Tongue (tissue), 1 donor: ENCODE measurements at regions not wholly inside any gene's neighbourhood (a gene's known extent, or its start where the extent isn't known, plus 50 kb on each side); places are given as distances from the start of the nearest gene placed in this dataset.
A peak's percentile ranks its signal among the peaks of the same experiment; 100 is the strongest.

Experiments used
- DNase-seq: peaks from one replicate; pipeline ENCODE4 v3.0.0-alpha.2; 2015

DNA sequence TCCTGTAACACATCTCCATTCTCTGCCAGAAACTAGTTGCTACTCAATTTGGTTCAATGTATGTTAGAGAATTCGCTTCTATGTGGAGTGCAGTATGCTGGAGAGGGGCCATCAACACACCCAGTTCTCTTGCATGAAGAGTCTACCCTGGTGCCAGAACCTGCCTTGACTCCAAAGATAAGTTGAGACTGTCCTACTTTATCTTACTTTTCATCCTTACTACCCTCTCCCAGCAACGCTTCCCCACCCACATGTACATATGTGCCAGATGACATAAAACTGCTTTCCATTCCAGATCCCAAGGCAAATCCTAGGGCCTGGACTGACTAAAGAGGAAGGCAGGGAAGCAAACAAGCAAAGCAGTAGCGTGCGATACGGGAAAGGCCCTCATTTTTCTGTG is 442.6 kb upstream of the THRB start:
- no peak for DNase-seq

DNA sequence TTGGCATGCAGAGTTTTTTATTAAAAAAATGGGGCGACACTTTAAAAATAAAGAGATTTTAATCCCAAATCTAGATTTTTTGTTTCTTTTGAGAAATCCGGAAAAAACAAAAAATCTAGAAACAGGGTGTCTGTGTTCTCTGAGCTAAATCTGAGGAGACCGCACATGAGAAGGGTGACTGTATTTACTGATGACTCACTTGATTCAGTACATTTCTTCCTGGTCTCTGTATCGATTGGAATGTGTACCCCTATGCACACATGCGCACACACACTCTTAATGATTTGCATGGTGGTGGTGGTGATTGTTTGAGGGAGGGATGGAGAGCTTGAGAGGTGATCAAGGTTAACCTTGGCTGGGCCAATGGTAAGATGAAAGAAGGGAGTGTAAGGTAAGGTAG is 443.1 kb upstream of the THRB start:
- DNase-seq, result no peak

DNA sequence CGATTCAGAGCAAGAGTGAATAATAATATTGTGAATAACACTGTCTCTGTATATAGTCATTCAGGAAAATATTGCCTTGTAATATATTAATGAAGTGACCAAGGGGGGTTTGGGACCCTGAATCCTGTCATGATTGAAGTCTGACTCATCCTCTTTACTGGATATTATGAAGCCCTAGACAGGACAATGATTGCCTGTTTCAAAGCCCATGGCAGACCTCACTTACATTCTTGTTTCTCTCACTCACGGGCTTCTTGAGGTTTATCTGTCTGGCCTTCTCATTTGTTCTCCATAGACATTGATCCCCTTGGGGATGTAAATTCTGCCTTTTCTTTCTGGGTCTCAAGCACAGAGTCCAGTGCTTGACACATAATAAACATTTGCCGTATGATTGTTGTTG is 449.3 kb upstream of the THRB start:
- DNase-seq, result no peak

DNA sequence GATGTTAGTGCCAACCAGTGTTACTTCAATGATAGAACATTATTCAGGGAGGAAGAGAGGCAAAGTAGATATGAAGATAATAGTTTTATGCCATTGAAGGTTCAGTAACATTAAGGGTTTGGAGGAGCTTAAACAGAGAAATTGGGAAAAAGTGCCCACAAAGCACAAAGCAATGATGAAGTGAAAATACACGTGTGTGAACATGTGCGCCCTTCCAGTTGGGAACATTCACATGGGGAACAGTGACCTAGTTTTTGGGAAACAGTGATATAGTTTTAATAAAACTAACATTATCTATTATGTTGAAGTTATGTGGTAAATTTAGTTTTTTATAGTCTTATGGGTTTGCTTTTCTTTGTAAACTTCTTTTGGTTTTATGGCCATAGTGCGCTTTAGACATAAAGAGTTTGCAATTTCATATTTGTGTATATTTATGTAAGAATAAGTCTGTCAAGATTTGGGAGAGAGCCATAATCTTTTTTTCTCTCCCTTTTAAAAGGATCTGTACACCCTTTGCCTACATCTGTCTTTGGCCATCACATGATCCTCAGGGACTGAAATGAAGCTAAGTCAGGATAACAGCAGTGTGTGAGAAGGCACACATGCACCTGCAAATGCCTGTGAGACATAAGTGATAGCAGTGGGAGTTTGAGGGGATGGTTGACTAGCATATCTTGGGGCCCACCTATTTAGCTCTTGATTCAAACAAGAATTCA is 450.3 kb upstream of the THRB start:
- no peak for DNase-seq

DNA sequence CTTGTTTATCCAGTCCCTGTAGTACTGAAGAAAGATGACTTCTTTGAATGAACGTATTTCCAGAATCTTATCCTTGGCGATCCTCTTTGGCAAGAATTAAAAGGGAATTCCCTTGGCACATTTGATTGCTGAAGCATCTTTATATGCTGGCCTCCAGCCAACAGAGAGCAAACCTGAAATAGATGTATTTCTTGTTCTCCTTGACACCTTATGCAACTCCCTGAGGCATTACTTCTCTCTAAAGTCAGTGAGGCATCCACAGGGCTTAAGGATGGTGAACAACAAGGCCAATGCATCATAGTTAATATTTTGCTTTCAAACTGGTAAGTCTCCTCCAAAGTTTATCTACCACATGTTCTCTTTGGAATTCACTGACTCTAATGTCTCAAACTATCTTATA is 450.9 kb upstream of the THRB start:
- peak; percentile 64 for DNase-seq

DNA sequence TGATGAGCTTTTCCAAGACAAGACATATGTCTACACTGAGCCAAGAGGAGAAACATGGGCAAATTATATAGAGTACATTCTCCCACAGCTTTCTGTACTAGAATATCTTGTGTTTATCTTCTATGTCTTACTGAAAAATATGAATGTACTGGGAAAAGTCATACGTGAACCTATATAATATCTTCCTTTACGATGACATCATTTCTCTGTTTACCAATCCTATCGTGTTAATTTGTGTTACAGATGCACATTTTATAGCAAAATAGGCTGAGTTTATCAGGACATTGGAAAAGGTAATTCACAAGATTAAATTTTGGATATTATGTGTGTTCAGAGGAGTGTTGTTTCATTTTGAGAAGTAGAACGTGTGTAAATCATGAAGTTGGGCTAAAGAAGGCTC is 452.5 kb upstream of the THRB start:
- no peak for DNase-seq

DNA sequence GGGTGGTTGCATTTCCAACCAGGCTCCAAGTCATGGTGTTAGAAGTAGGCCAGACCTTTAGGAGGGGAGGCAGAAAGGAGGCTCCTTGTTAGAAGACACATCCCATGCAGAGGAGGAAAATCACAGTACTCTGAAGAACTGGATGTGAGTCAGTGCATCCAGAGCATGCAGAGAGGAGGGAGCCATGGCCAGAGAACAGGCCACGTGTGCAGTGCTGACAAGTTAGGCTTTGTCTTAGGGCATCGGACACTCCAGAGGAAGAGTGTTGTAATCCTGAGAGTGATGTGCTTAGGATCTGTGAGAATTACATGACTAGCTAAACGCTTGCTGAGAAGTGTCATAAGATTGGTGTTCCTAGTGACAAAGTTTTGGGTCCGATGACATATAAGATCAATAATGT is 456.5 kb upstream of the THRB start:
- no peak for DNase-seq

DNA sequence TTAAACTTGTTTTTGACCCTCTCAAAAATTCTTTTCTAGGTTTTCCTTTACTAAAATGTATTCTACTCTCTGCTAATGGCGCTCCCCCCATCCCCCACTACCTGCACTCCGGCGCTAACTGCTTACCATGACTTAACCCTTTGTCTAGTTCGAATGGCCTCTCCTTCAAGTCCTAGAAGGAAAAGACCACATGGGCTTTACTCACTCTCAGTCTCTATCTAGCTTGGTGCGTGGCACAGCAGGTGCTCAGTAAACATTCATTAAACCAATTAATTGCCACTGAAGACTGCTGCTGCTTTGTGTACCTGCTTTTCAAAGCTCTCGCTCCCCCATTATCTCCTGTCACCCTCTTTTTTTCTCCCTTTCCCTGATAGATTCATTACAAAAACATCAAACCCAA is 457.7 kb upstream of the THRB start:
- no peak for DNase-seq

DNA sequence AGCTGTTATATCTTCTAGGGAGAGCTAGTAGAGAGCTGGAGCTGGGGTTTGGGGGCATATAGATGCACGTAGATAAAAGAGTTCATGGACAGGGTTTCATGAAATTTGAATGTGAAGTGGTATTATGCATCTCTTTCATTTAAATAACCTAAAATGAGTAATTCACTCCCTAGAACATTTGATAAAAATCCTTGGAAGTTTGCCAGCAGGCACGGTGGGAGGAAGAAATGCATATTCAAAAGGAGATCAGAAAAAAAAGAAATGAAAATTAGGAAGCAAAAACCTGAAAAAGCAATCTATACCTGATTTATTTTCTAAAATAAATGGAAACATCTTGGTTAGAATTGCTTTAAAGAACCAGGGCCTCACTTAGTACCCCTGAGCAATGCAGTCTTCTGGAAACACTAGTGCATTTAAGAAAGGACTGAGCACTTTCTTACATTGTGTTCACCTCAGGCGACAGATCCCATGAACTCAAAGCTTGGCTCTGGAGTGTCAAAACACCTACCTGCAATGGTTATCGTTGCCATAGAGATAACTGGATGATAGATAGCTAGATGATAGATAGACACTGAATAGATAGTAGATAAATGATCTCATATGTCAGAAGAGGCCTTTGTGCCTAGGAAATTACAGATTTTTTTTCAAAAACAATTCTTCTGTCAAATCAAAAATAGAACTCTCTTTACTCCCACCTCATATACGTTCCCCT is 458.6 kb upstream of the THRB start:
- no peak for DNase-seq

DNA sequence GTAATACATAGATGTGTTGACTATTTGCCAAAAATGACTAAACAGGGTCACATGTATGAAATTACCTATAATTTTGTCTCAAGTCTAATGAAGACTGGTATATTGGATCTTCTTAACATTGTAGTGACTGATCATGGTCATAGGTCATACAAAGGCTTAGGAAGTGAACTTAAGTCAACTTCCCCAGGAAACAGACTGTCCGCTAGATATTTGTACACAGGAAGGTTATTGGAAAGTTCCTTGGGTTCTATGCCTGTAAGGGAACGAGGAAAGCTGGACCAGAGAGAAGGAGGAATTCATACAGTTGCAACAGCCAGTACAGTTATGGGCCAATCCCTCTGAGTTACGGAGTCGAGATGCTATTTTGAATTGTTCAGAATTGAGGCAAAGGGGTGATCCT is 462.0 kb upstream of the THRB start:
- DNase-seq, result no peak

DNA sequence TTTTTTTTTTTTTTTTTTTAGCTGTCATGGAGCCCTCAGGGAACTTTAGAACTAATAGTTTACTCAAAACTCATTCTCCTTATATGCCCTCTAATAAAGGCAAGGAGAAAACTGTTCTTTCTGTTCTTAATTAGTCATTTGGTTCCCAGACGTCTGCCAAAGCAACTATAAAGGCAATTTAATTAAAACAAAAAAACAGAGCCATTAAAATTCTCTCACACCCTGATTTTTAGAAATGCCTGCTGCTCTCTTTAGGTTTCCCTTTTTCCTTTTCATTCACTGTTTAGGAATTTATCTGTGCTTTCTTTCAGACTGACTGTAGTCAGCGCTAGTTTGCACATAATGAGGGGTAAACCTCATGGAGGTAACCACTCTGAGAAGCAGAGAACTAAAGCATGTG is 463.6 kb upstream of the THRB start:
- DNase-seq, result no peak

DNA sequence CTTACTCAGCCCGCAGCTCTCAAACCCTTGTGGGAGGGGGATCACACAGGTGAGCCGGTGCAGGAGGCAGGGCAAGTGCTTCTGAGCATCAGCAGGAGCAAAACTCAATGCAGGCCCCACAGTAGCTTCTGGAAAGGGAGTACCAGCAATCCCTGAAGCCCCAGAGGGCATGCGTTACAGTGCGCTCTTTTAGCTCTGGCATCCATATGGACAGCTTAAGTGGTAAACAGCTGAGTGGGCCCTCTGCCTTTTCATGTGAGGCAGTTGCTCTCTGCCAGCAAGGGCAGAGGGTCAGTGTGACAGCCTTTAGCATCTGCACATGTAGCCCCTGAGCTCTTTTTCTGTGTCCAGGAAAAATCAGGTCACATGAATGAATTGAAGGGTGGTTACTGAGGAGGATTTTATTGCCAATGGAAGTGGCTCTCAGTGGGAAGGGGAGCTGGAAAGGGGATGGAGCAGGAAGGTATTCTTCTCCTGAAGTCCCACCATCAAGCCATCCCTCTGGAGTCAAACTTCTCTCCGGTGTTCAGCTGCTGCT is 464.3 kb upstream of the THRB start:
- no peak for DNase-seq

DNA sequence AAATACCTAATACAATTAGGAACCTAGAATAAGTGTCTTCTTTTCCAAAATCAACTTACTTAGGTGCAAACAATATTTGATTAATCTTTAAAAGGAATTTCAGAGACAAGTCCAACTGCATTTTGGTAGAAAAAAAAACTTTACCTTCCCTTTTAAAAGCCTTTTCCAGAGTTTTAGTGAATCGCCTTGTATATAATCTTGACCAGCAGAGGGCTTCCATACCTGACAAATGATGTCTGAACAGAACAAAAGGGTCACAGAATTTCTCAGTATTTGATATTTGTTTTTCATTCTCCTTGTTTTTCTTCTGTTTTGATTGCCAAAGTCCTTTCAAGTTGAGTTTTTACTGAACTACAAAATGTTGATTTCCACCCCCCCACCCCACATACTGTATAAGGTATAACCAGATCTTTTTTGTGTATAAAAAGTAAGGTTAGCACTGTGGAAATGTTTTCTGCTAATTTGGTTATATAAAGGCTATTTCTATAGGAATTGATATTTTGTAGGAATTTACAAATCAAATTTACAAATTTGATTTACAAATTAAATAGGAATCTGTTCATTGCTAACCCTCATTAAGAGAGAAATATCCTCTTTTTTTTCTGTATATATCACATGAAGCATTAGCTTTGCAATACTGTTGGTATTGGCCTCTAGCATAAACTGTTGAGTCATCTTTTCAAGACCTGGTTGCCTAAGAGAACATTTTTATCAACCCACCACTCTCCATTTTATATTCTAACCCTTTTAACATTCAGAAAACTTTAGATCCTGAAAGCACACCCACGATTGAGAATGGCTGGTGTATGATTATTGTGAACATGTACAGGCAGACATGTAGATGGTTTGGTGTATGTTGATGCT is 464.1 kb upstream of the RARB start:
- peak; percentile 71 for DNase-seq

DNA sequence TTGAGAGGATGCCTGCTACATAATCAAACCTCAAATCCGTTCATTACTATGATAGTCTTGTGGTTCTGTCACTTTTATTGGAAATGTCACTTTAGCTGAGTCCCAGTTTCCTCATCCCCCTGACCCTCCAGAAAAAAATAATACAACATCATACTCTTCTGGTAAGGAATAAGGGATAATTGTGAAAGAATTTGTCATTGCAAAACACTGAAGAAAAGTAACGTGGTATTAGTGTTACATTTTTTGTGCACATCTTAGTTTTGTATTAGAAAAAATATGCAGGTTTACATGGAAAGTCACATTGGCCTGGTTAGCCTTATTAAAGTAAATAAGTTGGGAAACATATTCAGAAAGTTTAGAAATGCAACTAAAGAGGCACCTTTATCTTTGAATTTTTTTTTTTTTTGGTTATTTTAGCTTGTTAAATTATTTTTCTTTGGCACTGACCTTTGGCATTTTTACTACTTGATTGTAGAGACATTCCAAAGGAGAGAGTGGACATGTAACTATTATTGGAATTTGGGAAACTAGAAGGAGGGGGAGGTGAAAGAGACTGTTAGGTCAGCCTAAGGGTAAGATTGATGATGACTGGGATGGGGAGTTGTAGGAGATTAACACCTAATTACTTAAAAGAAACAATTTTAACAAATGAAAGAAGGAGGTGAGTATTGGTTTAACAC is 462.2 kb upstream of the RARB start:
- DNase-seq, result no peak

DNA sequence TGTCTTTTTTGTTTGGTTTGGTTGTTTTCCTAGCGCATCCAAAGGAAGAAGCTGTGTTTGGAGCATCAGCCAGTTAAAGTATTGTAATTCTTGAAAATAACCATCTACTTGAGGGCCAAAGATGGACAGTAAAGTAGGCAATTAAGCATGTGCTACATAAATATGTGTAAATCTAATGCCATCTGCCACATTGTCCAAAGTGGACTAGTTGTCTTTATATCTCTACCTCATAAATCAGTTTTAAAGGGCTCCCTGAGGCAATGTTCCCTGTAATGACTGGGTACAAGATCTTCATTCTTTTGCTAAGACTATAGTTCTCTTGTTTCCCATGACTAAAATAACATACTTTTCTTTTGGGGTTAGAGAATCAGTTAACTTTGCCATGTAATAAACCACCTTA is 460.0 kb upstream of the RARB start:
- no peak for DNase-seq

DNA sequence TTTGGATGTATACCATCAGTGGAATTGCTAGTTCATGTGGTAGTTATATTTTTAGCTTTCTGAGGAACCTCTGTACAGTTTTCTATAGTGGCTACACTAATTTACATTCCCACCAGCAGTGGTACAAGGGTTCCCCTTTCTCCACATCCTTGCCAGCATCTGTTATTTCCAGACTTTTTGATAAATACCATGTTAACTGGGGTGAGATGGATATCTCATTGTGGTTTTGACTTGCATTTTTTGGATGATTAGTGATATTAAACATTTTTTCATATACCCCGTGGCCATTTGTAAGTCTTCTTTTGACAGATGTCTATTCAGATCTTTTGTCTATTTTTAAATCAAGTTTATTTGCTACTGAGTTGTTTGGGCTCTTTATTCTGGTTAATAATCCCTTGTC is 455.6 kb upstream of the RARB start:
- no peak for DNase-seq

DNA sequence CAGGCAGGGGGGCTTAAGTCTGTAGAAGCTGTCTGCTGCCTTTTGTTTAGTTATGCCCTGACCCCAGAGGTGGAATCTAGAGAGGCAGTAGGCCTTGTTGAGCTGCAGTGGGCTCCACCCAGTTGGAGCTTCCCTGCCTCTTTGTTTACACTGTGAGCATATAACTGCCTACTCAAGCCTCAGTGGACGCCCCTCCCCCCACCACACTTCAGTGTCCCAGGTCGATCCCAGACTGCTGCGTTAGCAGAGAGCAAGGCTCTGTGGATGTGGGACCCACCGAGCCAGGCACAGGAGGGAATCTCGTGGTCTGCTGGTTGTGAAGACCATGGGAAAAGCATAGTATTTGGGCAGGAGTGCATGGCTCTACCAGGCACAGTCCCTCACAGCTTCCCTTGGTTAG is 446.8 kb upstream of the RARB start:
- DNase-seq, result no peak

DNA sequence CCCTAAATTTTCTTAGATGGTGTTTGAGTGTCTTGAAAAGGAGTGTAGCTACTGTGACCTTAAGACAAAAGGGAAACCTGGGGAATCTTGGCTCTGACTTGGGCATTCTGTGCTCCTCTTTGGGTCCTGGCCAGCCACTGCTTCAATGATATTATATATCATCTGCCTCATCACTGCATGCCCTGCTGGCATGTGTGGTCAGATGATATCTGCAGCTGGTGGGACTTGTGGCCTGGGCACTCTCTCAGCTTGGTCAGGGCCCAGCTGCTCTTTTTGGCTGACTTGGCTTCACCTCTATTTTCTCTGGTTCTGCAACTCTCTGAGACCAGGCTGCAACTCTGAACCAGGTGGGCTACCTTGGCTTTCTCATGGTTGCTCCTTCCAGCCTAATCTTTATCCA is 446.1 kb upstream of the RARB start:
- peak; percentile 66 for DNase-seq

DNA sequence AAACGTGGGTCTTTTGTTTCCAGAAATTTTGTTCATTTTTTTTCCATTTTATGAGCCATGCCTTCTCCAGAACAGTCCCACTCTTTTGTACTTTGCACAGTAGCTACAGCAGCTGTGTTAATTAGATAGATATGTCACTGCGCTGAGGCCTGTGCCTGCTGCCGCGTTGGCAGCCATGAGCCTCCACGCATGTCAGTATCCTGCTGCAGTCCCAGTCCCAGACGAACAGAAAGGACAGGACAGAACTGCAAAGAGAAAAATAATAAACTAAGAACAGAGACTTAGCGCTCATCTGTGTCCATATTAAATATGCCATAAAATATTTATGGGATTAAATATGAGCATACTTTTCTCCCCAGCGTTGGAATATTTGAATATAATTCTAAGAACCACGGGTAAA is 442.4 kb upstream of the RARB start:
- peak; percentile 24 for DNase-seq

DNA sequence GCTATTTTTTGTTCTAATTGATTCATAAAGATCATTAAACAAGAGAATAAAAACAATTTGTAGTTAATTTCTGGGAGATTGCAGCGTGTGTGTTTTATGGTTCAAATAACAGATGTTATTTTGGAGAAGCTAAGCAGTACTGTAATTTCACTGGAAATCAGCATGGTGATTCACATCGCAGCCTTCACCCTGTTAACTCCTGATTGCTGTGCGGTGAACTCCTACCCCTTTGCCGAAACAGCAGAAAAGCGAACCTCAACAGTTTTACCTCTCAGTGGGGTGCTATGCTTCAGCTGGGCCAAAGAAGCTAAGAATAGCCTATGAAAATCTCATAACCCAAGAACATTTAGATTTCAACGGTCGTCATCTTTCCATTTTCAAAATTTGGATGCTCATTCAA is 441.5 kb upstream of the RARB start:
- DNase-seq, result no peak

DNA sequence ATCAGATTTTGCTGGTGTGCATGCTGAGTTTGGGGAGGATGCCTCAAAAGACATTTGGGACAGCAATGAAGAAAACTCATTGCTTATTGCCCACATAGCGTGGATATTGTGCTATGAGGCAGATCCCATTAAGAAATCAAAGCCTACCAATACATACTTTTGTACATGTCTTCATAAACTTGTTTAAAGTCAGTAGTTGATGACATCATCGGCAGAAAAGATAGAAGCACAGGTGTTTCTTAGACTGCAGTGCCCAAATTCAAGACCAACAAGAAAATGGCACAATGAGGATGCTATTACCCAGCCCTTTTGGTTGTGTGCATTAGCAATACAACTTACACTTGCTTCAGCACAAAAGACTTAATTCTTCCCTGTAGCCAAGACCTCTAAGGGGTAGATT is 428.7 kb upstream of the RARB start:
- no peak for DNase-seq

DNA sequence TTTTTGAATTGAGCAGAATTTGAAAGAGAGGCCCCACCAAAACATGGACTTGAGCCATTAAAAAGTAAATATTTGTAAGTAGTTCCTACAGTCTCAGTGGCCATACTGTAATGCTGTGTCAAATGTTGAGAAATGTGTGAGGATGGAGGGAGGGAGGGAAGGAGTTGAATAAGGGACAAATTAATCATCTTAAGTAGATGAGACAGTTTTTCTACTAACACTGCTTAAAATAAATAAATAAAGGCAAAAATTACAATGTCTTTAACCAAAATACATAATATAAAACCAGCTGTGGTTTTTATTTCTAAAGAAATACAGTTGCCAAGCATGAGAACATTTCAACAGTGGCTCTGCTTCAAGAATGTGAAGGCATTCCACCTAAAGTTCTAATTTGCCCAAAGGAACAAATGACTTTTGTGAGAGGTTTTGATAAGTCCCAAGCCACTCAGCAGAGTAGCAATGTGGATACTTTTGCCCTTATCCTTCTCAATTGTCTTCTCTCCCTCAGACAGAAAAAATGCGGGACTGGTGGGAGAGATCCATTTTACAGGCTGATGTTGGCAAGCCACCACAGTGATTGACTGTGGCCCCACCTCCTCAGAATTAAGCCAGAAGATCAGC is 427.0 kb upstream of the RARB start:
- DNase-seq, result peak; percentile 60
